Endothelial cell of umbilical vein (primary cell): ENCODE measurements at regions not wholly inside any gene's neighbourhood (a gene's known extent, or its start where the extent isn't known, plus 50 kb on each side); places are given as distances from the start of the nearest gene placed in this dataset.

Source experiments
- BruUV-seq: library from RNA; stranded (reverse); fragments of 400-500 nt; replicated peaks from 2 replicates; lab custom pipeline; 2021; lab: Mats Ljungman, UMichigan
- CTCF ChIA-PET: fragments of 300-600, 350-600 bp; sonication (Branson Sonifier 250); formaldehyde crosslinking; loops from one replicate; lab custom pipeline; 2021; ENCODE audit warnings: antibody characterized with exemption, inconsistent platforms; lab: Charles Lee
- POLR2A ChIA-PET: fragments of 300-600, 350-600 bp; sonication (Branson Sonifier 250); formaldehyde crosslinking; loops from one replicate; lab custom pipeline; 2021; ENCODE audit warnings: antibody characterized with exemption, inconsistent platforms; lab: Charles Lee
- DNase-seq: peaks from one replicate; pipeline ENCODE4 v3.0.0-alpha.2; 2011; ENCODE audit warnings: low read depth, low spot score
- FAIRE-seq: peaks from 2 replicates; lab custom pipeline; 2011; peaks lifted over from hg19 to GRCh38; lab: Jason Lieb, UNC
- H2AFZ ChIP-seq: 2 replicates; pipeline ENCODE4 v1.6.0; 2012; ENCODE audit warnings: low read depth, low read length, control low read depth, inconsistent platforms
- H3K27ac ChIP-seq: 2 replicates; pipeline ENCODE4 v1.5.1; 2011; ENCODE audit warnings: low read depth, mild to moderate bottlenecking, control low read depth, low read length, moderate library complexity; ENCODE audit not compliant: insufficient read depth
- H3K27me3 ChIP-seq, 2 experiments: 2 replicates each; pipeline versions ENCODE4 v1.6.0 to v1.6.1; 2011; ENCODE audit warnings: low read length in 2 of 2, mixed read lengths in 1 of 2; ENCODE audit not compliant: control insufficient read depth in 2 of 2, insufficient read depth in 2 of 2
- H3K36me3 ChIP-seq, 2 experiments: 2 replicates in 1 of 2; 3 replicates in 1 of 2; pipeline ENCODE4 v1.5.1; 2011; ENCODE audit warnings: low read length in 2 of 2, mild to moderate bottlenecking in 1 of 2, moderate library complexity in 1 of 2; ENCODE audit not compliant: control insufficient read depth in 2 of 2, insufficient read depth in 2 of 2; ENCODE audit errors: extremely low read depth in 1 of 2
- H3K4me1 ChIP-seq: 3 replicates; pipeline ENCODE4 v1.5.1; 2011; ENCODE audit warnings: mild to moderate bottlenecking, low read length; ENCODE audit not compliant: control insufficient read depth, insufficient read depth; ENCODE audit errors: extremely low read depth
- H3K4me2 ChIP-seq: 2 replicates; pipeline ENCODE4 v1.6.1; 2011; ENCODE audit warnings: low read length, control low read depth, mixed read lengths; ENCODE audit not compliant: insufficient read depth
- H3K4me3 ChIP-seq, 3 experiments: fragments of 200-600 bp in 1 of 3; sonication (generic), shearing (Covaris generic) in 1 of 3; replicated peaks in 1 of 3; 2 replicates each; pipeline ENCODE4 v1.5.1; 2011 to 2016; ENCODE audit warnings: control low read depth in 3 of 3, low read length in 3 of 3, mild to moderate bottlenecking in 2 of 3, inconsistent platforms in 1 of 3, low read depth in 1 of 3, moderate library complexity in 1 of 3; ENCODE audit not compliant: insufficient read depth in 1 of 3
- H3K79me2 ChIP-seq: 2 replicates; pipeline ENCODE4 v1.6.0; 2012; ENCODE audit warnings: low read length, inconsistent platforms; ENCODE audit not compliant: control insufficient read depth, insufficient read depth
- H3K9ac ChIP-seq: replicated peaks from 2 replicates; pipeline ENCODE3; 2011; ENCODE audit warnings: low read length, control low read depth; ENCODE audit not compliant: insufficient read depth; ENCODE audit errors: extremely low read depth
- H3K9me1 ChIP-seq: replicated peaks from 3 replicates; pipeline ENCODE4 v1.6.0; 2011; ENCODE audit warnings: mild to moderate bottlenecking, low read length; ENCODE audit not compliant: control insufficient read depth, insufficient read depth; ENCODE audit errors: extremely low read depth
- H3K9me3 ChIP-seq: replicated peaks from 2 replicates; pipeline ENCODE4 v1.5.1; 2012; ENCODE audit warnings: low read length, inconsistent platforms; ENCODE audit not compliant: control insufficient read depth, insufficient read depth
- H4K20me1 ChIP-seq: replicated peaks from 2 replicates; pipeline ENCODE3; 2011; ENCODE audit warnings: mild to moderate bottlenecking, low read length; ENCODE audit not compliant: control insufficient read depth, insufficient read depth; ENCODE audit errors: extremely low read depth
- EZH2 ChIP-seq: IDR thresholded peaks from 2 replicates; pipeline ENCODE4 v1.6.1; 2012; ENCODE audit warnings: borderline replicate concordance, low read depth, mild to moderate bottlenecking, moderate library complexity, low read length, inconsistent platforms; ENCODE audit not compliant: severe bottlenecking
- FOS ChIP-seq: IDR thresholded peaks from 2 replicates; pipeline ENCODE4 v1.6.1; 2011; ENCODE audit warnings: mild to moderate bottlenecking, low read length, moderate library complexity, borderline replicate concordance; ENCODE audit not compliant: insufficient read depth
- GATA2 ChIP-seq: IDR thresholded peaks from 2 replicates; pipeline ENCODE4 v1.7.0; 2011; ENCODE audit warnings: low read depth, mild to moderate bottlenecking, moderate library complexity, mixed read lengths, low read length; ENCODE audit not compliant: insufficient read length, insufficient read depth
- JUN ChIP-seq: IDR thresholded peaks from 2 replicates; pipeline ENCODE4 v1.6.1; 2011; ENCODE audit warnings: borderline replicate concordance, low read depth; ENCODE audit not compliant: insufficient read length, insufficient read depth
- MAX ChIP-seq: IDR thresholded peaks from 2 replicates; pipeline ENCODE4 v1.6.1; 2011; ENCODE audit not compliant: insufficient read depth, insufficient read length
- MYC ChIP-seq: IDR thresholded peaks from one replicate; pipeline ENCODE4 v1.6.1; 2011; ENCODE audit warnings: mild to moderate bottlenecking, low read depth, low read length
- POLR2A ChIP-seq: IDR thresholded peaks from 2 replicates; pipeline ENCODE4 v1.6.1; 2012; ENCODE audit warnings: low read depth, mild to moderate bottlenecking, control low read depth, low read length
- POLR2AphosphoS5 ChIP-seq: IDR thresholded peaks from 2 replicates; pipeline ENCODE4 v1.6.1; 2012; ENCODE audit warnings: low read depth, mild to moderate bottlenecking, control low read depth, low read length, moderate library complexity; ENCODE audit not compliant: insufficient read depth
- dilution Hi-C: fragments of 300-500 bp; cut with MboI; formaldehyde crosslinking; loops from one replicate; pipeline ENCODE4 v1.15.0; 2019; ENCODE audit warnings: low sequenced_read_pairs; ENCODE audit not compliant: extremely low pct_ligation_motif_present
- intact Hi-C: fragments of 100-400 bp; cut with micrococcal nuclease; formaldehyde crosslinking; loops from one replicate; pipeline ENCODE4 v1.10.0; 2022
- TF ChIP-seq, protein P1 (sequence below), 2 donors: IDR thresholded peaks; 1 replicate in 1 of 2; 2 replicates in 1 of 2; pipeline ENCODE4 v1.5.1; 2011; ENCODE audit warnings: low read length in 2 of 2, mild to moderate bottlenecking in 2 of 2, moderate library complexity in 2 of 2, control low read depth in 1 of 2, inconsistent platforms in 1 of 2, low read depth in 1 of 2; ENCODE audit not compliant: insufficient read depth in 1 of 2; ENCODE audit errors: extremely low read depth in 1 of 2

DNA sequence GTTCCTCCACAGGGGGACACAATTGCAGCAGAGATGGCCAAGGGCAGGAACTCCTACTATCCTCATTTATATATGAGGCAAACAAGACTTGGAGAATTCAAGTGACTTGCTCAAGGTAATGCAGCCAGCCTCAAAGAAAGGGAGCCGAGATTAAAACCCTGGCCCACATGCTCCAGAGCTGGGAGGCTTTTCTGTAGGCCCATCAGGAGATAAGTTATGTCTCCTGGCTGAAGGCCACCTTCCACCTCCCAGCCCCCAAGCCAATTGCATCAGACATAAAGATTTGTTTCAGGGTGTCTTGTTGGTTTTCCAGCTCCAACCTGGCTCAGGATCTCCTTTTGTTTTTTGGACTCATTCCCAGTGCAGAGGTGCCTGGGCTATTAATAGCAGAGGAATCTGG, 59.5 kb downstream of the SMIM38 start:
- Histone ChIP-seq H3K4me3 (no peak overlapping the region), H3K4me1 (no peaks in the 10 kb centered on the region), H3K9me3 (no peaks in the 10 kb centered on the region), H3K36me3 (no peaks in the 10 kb centered on the region), H3K9me1 (no peaks in the 10 kb centered on the region), H2AFZ (no peak overlapping the region), H4K20me1 (no peaks in the 10 kb centered on the region), H3K4me2 (no peak overlapping the region), H3K9ac (no peak overlapping the region), H3K79me2 (no peaks in the 10 kb centered on the region), H3K27ac (no peak overlapping the region), H3K27me3 (peaks cover 3 to 7% of the 10 kb centered on the region in 2 experiments)
- dilution Hi-C loops (no loop called here), intact Hi-C loops (no loop called here)
- POLR2A ChIA-PET = no interaction called here
- FAIRE-seq (no peak), DNase-seq (no peak)
- CTCF ChIA-PET = interaction anchor here (1.6 kb wide), 1 partner anchor 17 kb away, joined by 3 read pairs; no protein-coding TSS in a partner anchor
- BruUV-seq = no TSS peak
- TF ChIP-seq MYC = no peak
- TF ChIP-seq FOS = no peak
- no peak for TF ChIP-seq MAX
- no peak for TF ChIP-seq POLR2A
- TF ChIP-seq GATA2 = no peak
- no peak for TF ChIP-seq JUN
- TF ChIP-seq, protein P1, sequence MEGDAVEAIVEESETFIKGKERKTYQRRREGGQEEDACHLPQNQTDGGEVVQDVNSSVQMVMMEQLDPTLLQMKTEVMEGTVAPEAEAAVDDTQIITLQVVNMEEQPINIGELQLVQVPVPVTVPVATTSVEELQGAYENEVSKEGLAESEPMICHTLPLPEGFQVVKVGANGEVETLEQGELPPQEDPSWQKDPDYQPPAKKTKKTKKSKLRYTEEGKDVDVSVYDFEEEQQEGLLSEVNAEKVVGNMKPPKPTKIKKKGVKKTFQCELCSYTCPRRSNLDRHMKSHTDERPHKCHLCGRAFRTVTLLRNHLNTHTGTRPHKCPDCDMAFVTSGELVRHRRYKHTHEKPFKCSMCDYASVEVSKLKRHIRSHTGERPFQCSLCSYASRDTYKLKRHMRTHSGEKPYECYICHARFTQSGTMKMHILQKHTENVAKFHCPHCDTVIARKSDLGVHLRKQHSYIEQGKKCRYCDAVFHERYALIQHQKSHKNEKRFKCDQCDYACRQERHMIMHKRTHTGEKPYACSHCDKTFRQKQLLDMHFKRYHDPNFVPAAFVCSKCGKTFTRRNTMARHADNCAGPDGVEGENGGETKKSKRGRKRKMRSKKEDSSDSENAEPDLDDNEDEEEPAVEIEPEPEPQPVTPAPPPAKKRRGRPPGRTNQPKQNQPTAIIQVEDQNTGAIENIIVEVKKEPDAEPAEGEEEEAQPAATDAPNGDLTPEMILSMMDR (IDR thresholded peaks at IDR 0.05; ENCODE audit: extremely low read depth in 1 of 2, insufficient read depth in 1 of 2, low read depth in 1 of 2, low read length in 2 of 2) = no peak
- no peak for TF ChIP-seq EZH2
- TF ChIP-seq POLR2AphosphoS5 = no peak
